Effector CD4-positive, alpha-beta T cell (primary cell): ENCODE measurements at regions not wholly inside any gene's neighbourhood (a gene's known extent, or its start where the extent isn't known, plus 50 kb on each side); places are given as distances from the start of the nearest gene placed in this dataset.
"Not testable (repeated sequence)": the region's sequence is repeated elsewhere in the genome, so short reads cannot be mapped to it uniquely, and the experiment has no call there.

Experiments used
- DNase-seq: peaks from one replicate; pipeline ENCODE4 v3.0.0-alpha.2; 2020

- DNase-seq: no peak
Measured at GRCh38 chr15:81763304-81763703, 282.5 kb downstream of the MEX3B start.

GRCh38 chr15:81760686-81761085 lies 285.1 kb downstream of the MEX3B start:
- DNase-seq: no peak

GRCh38 chr15:81758818-81759284 lies 287.0 kb downstream of the MEX3B start:
- DNase-seq: no peak

- DNase-seq: no peak
Measured at GRCh38 chr15:81755626-81756025, 290.2 kb downstream of the MEX3B start.

GRCh38 chr15:81754078-81754477 lies 291.7 kb downstream of the MEX3B start:
- no peak for DNase-seq

- no peak for DNase-seq
Measured at GRCh38 chr15:81752974-81753373, 292.8 kb downstream of the MEX3B start.

- no peak for DNase-seq
Measured at GRCh38 chr15:81752546-81752942, 293.3 kb downstream of the MEX3B start.

- DNase-seq: no peak
Measured at GRCh38 chr15:81751816-81752545, 293.8 kb downstream of the MEX3B start.

- no peak for DNase-seq
Measured at GRCh38 chr15:81751256-81751655, 294.6 kb downstream of the MEX3B start.

GRCh38 chr15:81749716-81750375 lies 296.0 kb downstream of the MEX3B start:
- no peak for DNase-seq

GRCh38 chr15:81747482-81747881 lies 298.3 kb downstream of the MEX3B start:
- DNase-seq: no peak

- no peak for DNase-seq
Measured at GRCh38 chr15:81747026-81747425, 298.8 kb downstream of the MEX3B start.

- no peak for DNase-seq
Measured at GRCh38 chr15:81744364-81744763, 301.5 kb downstream of the MEX3B start.

- DNase-seq: no peak
Measured at GRCh38 chr15:81740416-81740815, 305.4 kb downstream of the MEX3B start.

GRCh38 chr15:81729340-81729739 lies 316.5 kb downstream of the MEX3B start:
- DNase-seq: no peak

GRCh38 chr15:81728726-81729125 lies 317.1 kb downstream of the MEX3B start:
- no peak for DNase-seq

GRCh38 chr15:81725590-81725989 lies 320.2 kb downstream of the MEX3B start:
- no peak for DNase-seq

GRCh38 chr15:81724536-81724935 lies 321.3 kb downstream of the MEX3B start:
- DNase-seq: no peak

- no peak for DNase-seq
Measured at GRCh38 chr15:81723701-81724100, 322.1 kb downstream of the MEX3B start.

- DNase-seq: no peak
Measured at GRCh38 chr15:81723113-81723651, 322.6 kb downstream of the MEX3B start.

- not testable (repeated sequence) for DNase-seq
Measured at GRCh38 chr15:81716468-81716867, 329.4 kb downstream of the MEX3B start.

GRCh38 chr15:81710328-81710727 lies 335.5 kb downstream of the MEX3B start:
- DNase-seq: no peak

GRCh38 chr15:81706816-81707346 lies 332.9 kb upstream of the TMC3 start:
- DNase-seq: not testable (repeated sequence)

GRCh38 chr15:81705727-81706126 lies 331.7 kb upstream of the TMC3 start:
- not testable (repeated sequence) for DNase-seq
